Kidney (tissue), 13 donors: ENCODE measurements at regions not wholly inside any gene's neighbourhood (a gene's known extent, or its start where the extent isn't known, plus 50 kb on each side); places are given as distances from the start of the nearest gene placed in this dataset.

Experiments
- DNase-seq, 5 donors: peaks; one replicate each; pipeline ENCODE4 v3.0.0-alpha.2; 2013 to 2020
- FAIRE-seq: peaks from 2 replicates; lab custom pipeline; 2012; peaks lifted over from hg19 to GRCh38; lab: Jason Lieb, UNC
- H3K27ac ChIP-seq, 2 donors: one replicate each; pipeline ENCODE4 v1.7.0; 2013; ENCODE audit warnings: low read depth in 2 of 2, low read length in 2 of 2, inconsistent platforms in 1 of 2
- H3K27me3 ChIP-seq: one replicate; pipeline ENCODE4 v1.7.1; 2013; ENCODE audit warnings: low read length, inconsistent platforms; ENCODE audit not compliant: control insufficient read depth, insufficient read depth
- H3K36me3 ChIP-seq, 3 donors: one replicate each; pipeline versions ENCODE4 v1.7.0 to v1.7.1; 2013; ENCODE audit warnings: low read length in 3 of 3, control low read depth in 1 of 3, inconsistent platforms in 1 of 3; ENCODE audit not compliant: insufficient read depth in 3 of 3, control insufficient read depth in 2 of 3
- H3K4me1 ChIP-seq, 3 donors: one replicate each; pipeline versions ENCODE4 v1.7.0 to v1.7.1; 2013; ENCODE audit warnings: low read length in 3 of 3, inconsistent platforms in 1 of 3, low read depth in 1 of 3; ENCODE audit not compliant: control insufficient read depth in 2 of 3, insufficient read depth in 2 of 3
- H3K4me3 ChIP-seq, 3 donors: one replicate each; pipeline versions ENCODE4 v1.7.0 to v1.8.1; 2013; ENCODE audit warnings: low read length in 3 of 3, control low read depth in 1 of 3, inconsistent platforms in 1 of 3
- H3K9ac ChIP-seq, 3 donors: one replicate each; pipeline versions ENCODE4 v1.7.0 to v1.7.1; 2013; ENCODE audit warnings: low read length in 3 of 3, control low read depth in 1 of 3, inconsistent platforms in 1 of 3
- H3K9me3 ChIP-seq, 3 donors: one replicate each; pipeline versions ENCODE4 v1.7.0 to v1.7.1; 2013; ENCODE audit warnings: low read length in 3 of 3, control low read depth in 1 of 3, inconsistent platforms in 1 of 3; ENCODE audit not compliant: control insufficient read depth in 2 of 3, insufficient read depth in 1 of 3
- intact Hi-C: fragments of 100-400 bp; cut with DNase I; formaldehyde crosslinking; loops from one replicate; pipeline ENCODE4 v1.11.1; 2022
- TF ChIP-seq, protein P1 (sequence below): IDR thresholded peaks from 3 replicates; pipeline ENCODE4 v1.5.1; 2012; ENCODE audit warnings: mild to moderate bottlenecking, moderate library complexity, borderline replicate concordance; ENCODE audit not compliant: insufficient read depth; ENCODE audit errors: extremely low read depth
- donor health status: control.
- donor health status: control.
- donor health status: control.
- donor health status: control.
- donor health status: control.
- donor health status: DM: yes; HTN: yes; CAD: no.
- donor health status: Normal renal cell carcinoma (clear cell type).

DNA sequence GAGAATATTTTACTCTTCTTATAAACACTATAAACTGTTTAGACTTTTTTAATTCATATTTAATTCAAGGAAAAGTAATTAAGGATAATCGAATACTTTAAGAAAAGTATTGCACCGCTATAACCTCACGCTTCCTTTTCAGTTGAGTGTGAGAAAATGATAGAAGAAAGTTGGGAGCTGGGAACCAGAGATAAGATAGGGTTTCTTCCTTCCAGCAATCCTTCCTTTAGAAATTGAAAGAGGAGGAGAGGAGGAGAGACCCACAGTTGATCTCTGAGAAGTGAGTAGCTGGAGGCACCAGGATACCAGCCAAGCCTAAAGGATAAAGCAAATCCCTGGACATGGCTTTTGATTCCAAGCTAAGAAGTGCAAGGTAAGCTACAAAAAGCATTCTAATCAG lies 242.3 kb upstream of the NOCT start:
- Histone ChIP-seq H3K9ac (no peak overlapping the region), H3K4me3 (no peak overlapping the region), H3K9me3 (no peaks in the 10 kb centered on the region), H3K4me1 (no peaks in the 10 kb centered on the region), H3K27me3 (no peaks in the 10 kb centered on the region), H3K27ac (no peak overlapping the region), H3K36me3 (no peaks in the 10 kb centered on the region)
- no peak for DNase-seq
- no peak for FAIRE-seq
- intact Hi-C loops: no loop called here
- TF ChIP-seq, protein P1, sequence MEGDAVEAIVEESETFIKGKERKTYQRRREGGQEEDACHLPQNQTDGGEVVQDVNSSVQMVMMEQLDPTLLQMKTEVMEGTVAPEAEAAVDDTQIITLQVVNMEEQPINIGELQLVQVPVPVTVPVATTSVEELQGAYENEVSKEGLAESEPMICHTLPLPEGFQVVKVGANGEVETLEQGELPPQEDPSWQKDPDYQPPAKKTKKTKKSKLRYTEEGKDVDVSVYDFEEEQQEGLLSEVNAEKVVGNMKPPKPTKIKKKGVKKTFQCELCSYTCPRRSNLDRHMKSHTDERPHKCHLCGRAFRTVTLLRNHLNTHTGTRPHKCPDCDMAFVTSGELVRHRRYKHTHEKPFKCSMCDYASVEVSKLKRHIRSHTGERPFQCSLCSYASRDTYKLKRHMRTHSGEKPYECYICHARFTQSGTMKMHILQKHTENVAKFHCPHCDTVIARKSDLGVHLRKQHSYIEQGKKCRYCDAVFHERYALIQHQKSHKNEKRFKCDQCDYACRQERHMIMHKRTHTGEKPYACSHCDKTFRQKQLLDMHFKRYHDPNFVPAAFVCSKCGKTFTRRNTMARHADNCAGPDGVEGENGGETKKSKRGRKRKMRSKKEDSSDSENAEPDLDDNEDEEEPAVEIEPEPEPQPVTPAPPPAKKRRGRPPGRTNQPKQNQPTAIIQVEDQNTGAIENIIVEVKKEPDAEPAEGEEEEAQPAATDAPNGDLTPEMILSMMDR: no peak

DNA sequence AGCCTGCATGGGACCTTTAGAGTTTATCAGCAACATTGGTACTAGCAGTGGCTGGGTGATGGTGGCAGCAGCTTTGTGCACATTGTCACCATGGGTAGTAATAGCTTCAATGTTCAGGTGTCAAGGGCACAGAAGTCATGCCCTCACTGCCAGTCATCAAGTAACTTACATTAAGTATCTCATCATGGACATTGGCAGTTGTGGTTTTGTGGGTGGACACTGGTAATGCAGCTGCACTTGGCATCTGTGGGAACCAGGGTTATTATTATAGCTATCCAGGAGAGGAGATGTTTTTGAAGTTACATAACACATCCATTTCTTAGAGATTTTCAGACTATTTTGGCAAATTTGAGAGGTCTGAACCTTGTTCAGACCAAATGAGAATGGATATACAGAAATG lies 243.2 kb upstream of the NOCT start:
- no peaks in the 10 kb centered on the region for H3K27me3 ChIP-seq
- no peak overlapping the region for H3K9ac ChIP-seq
- no peak overlapping the region for H3K4me3 ChIP-seq
- DNase-seq (no peak), FAIRE-seq (no peak)
- TF ChIP-seq, protein P1: no peak
- no peaks in the 10 kb centered on the region for H3K9me3 ChIP-seq
- no peak overlapping the region for H3K27ac ChIP-seq
- intact Hi-C loops: no loop called here
- no peaks in the 10 kb centered on the region for H3K4me1 ChIP-seq
- H3K36me3 ChIP-seq: no peaks in the 10 kb centered on the region

DNA sequence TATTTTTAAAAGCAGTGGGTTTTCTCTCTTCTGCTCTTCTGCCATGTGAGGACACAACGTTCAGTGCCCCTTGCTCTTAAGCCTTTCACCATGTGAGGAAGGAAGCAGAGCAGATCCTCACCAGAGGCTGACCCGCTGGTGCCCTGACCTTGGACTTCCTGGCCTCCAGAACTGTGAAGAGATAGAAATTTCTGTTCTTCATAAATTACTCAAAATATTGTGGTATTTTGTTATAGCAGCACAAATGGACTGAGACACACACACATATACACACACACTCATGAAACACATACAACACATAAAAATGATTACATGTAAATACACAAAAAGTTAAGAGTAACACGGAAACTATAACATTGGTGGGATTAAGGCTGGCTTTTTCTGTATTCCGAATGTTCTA lies 244.8 kb upstream of the NOCT start:
- FAIRE-seq: no peak
- H3K27me3 ChIP-seq: no peaks in the 10 kb centered on the region
- no peaks in the 10 kb centered on the region for H3K36me3 ChIP-seq
- intact Hi-C loops: no loop called here
- no peak overlapping the region for H3K9ac ChIP-seq
- H3K4me1 ChIP-seq: no peaks in the 10 kb centered on the region
- TF ChIP-seq, protein P1: no peak
- no peak overlapping the region for H3K27ac ChIP-seq
- no peak for DNase-seq
- no peak overlapping the region for H3K4me3 ChIP-seq
- H3K9me3 ChIP-seq: no peaks in the 10 kb centered on the region

DNA sequence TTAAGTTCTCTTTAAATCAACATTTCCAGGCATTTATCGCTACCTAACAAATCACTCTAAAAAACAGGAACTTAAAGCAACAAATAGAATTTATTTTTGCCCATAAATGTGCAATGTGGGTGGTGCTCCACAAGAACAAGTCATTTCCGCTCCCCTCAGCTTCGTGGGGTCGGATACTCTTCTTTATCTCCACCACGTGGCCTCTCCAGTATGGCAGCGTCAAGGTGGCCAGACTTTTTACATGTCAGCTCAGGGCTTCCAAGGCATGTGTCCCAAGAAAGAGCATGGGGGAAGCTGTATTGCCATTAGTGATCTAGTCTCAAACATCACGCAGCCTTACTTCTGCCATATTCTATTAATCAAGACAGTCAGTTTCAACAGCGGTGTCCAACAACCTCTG lies 249.2 kb upstream of the NOCT start:
- intact Hi-C loops: no loop called here
- no peaks in the 10 kb centered on the region for H3K27me3 ChIP-seq
- no peaks in the 10 kb centered on the region for H3K36me3 ChIP-seq
- H3K4me3 ChIP-seq: no peak overlapping the region
- TF ChIP-seq, protein P1: no peak
- no peaks in the 10 kb centered on the region for H3K9me3 ChIP-seq
- H3K4me1 ChIP-seq: no peaks in the 10 kb centered on the region
- FAIRE-seq: no peak
- DNase-seq: no peak
- H3K9ac ChIP-seq: no peak overlapping the region
- H3K27ac ChIP-seq: no peak overlapping the region
